Keratinocyte (primary cell): ENCODE measurements at regions not wholly inside any gene's neighbourhood (a gene's known extent, or its start where the extent isn't known, plus 50 kb on each side); places are given as distances from the start of the nearest gene placed in this dataset.

ENCODE experiments used
- CTCF ChIP-seq, 3 experiments: IDR thresholded peaks in 1 of 3; conservative IDR thresholded peaks in 1 of 3; optimal IDR thresholded peaks in 1 of 3; 2 replicates in 2 of 3; 3 replicates in 1 of 3; pipeline versions ENCODE3 to v1.5.1; 2011; ENCODE audit warnings: low read length in 3 of 3, mild to moderate bottlenecking in 3 of 3, moderate library complexity in 2 of 3, control low read depth in 1 of 3, inconsistent platforms in 1 of 3; ENCODE audit not compliant: insufficient read depth in 2 of 3; ENCODE audit errors: extremely low read depth in 1 of 3
- EZH2 ChIP-seq: IDR thresholded peaks from one replicate; pipeline ENCODE4 v1.6.1; 2012; ENCODE audit warnings: inconsistent platforms, mild to moderate bottlenecking, low read length, moderate library complexity

GRCh38 chr6:26222571-26222970, 135.3 kb downstream of the HFE start:
- TF ChIP-seq CTCF (optimal IDR thresholded peaks at IDR 0.05 in 1 of 3, IDR thresholded peaks at IDR 0.05 in 1 of 3, conservative IDR thresholded peaks at IDR 0.05 in 1 of 3; ENCODE audit: extremely low read depth in 1 of 3, insufficient read depth in 2 of 3, low read length in 3 of 3) (no peak), EZH2 (no peak)
